ENCODE measurements at regions not wholly inside any gene's neighbourhood (a gene's known extent, or its start where the extent isn't known, plus 50 kb on each side); places are given as distances from the start of the nearest gene placed in this dataset.

GRCh38 chr13:53298396-53298795, 269.8 kb downstream of the OLFM4 start:
- no peak for TF ChIP-seq CTCF (conservative IDR thresholded peaks at IDR 0.05; ENCODE audit: low read depth, low read length)
- no peak for TF ChIP-seq EZH2 (IDR thresholded peaks at IDR 0.05; ENCODE audit: borderline replicate concordance, low read depth, low read length, poor library complexity, severe bottlenecking)

Data from A673 (cell line).